ENCODE measurements at regions not wholly inside any gene's neighbourhood (a gene's known extent, or its start where the extent isn't known, plus 50 kb on each side); places are given as distances from the start of the nearest gene placed in this dataset.

DNA sequence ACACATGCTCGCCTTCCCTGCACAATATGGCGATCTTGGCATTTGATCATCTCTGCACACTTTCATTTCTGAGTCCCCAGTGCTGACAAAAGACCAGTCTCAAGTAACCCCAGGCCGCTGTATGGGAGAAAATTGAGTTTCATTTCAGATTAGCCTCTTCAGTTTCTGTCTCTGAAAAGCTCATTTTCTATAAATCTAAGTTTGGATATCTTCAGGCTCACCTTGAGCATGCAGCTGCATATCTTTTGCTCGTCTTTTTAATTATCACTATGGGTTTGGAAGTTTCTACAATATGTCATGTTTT, 169.1 kb upstream of the MAST4 start:
- Histone ChIP-seq H3K79me2 (ENCODE audit: insufficient read depth, low read length) (no peaks in the 10 kb centered on the region), H3K36me3 (replicated peaks in 1 of 2; ENCODE audit: control insufficient read depth in 1 of 2, insufficient read depth in 2 of 2, low read length in 2 of 2) (no peaks in the 10 kb centered on the region), H3K4me2 (ENCODE audit: low read depth, low read length) (no peak overlapping the region), H3K4me3 (replicated peaks in 1 of 3; ENCODE audit: insufficient read depth in 1 of 3, low read depth in 2 of 3, low read length in 3 of 3) (no peak overlapping the region), H4K20me1 (ENCODE audit: insufficient read depth, low read length) (no peaks in the 10 kb centered on the region), H2AFZ (ENCODE audit: low read length) (no peak overlapping the region), H3K27ac (ENCODE audit: extremely low read length, insufficient read depth, low read length) (no peak overlapping the region), H3K9ac (ENCODE audit: insufficient read depth, low read depth, low read length) (no peak overlapping the region), H3K4me1 (ENCODE audit: insufficient read depth, low read length) (no peaks in the 10 kb centered on the region), H3K9me3 (ENCODE audit: low read length) (peaks cover 5% of the 10 kb centered on the region; the same call in 1 of the 2 replicates), H3K27me3 (ENCODE audit: control insufficient read depth in 1 of 2, insufficient read depth in 2 of 2, low read length in 2 of 2) (no peaks in the 10 kb centered on the region)
- intact Hi-C loops (cut with micrococcal nuclease; ENCODE audit: unreplicated experiment) (no loop called here), in situ Hi-C loops (cut with HindIII; ENCODE audit: extremely low pct_ligation_motif_present, low pct_unique_long_range_greater_than_20kb) (no loop called here)
- ATAC-seq: no peak
- TF ChIP-seq ZNF644 (CRISPR knock-in tag; IDR thresholded peaks at IDR 0.05; ENCODE audit: low read depth) (no peak), FOXC1 (CRISPR knock-in tag; IDR thresholded peaks at IDR 0.05; ENCODE audit: borderline replicate concordance) (no peak), PHF20 (CRISPR knock-in tag; IDR thresholded peaks at IDR 0.05) (no peak), BCL6 (CRISPR knock-in tag; IDR thresholded peaks at IDR 0.05) (no peak), HES4 (CRISPR knock-in tag; IDR thresholded peaks at IDR 0.05; ENCODE audit: borderline replicate concordance) (no peak), HOXA9 (CRISPR knock-in tag; IDR thresholded peaks at IDR 0.05; ENCODE audit: borderline replicate concordance) (no peak), ATM (IDR thresholded peaks at IDR 0.05; ENCODE audit: borderline replicate concordance) (no peak), NFYC (CRISPR knock-in tag; IDR thresholded peaks at IDR 0.05) (no peak), MED1 (CRISPR knock-in tag; IDR thresholded peaks at IDR 0.05) (no peak)
- TF ChIP-seq, protein P1, sequence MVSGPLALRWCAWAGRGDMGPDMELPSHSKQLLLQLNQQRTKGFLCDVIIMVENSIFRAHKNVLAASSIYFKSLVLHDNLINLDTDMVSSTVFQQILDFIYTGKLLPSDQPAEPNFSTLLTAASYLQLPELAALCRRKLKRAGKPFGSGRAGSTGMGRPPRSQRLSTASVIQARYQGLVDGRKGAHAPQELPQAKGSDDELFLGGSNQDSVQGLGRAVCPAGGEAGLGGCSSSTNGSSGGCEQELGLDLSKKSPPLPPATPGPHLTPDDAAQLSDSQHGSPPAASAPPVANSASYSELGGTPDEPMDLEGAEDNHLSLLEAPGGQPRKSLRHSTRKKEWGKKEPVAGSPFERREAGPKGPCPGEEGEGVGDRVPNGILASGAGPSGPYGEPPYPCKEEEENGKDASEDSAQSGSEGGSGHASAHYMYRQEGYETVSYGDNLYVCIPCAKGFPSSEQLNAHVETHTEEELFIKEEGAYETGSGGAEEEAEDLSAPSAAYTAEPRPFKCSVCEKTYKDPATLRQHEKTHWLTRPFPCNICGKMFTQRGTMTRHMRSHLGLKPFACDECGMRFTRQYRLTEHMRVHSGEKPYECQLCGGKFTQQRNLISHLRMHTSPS (CRISPR knock-in tag; IDR thresholded peaks at IDR 0.05; ENCODE audit: low read depth): no peak
- TF ChIP-seq, protein P2, sequence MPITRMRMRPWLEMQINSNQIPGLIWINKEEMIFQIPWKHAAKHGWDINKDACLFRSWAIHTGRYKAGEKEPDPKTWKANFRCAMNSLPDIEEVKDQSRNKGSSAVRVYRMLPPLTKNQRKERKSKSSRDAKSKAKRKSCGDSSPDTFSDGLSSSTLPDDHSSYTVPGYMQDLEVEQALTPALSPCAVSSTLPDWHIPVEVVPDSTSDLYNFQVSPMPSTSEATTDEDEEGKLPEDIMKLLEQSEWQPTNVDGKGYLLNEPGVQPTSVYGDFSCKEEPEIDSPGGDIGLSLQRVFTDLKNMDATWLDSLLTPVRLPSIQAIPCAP (CRISPR knock-in tag; IDR thresholded peaks at IDR 0.05; ENCODE audit: low read depth): no peak
- TF ChIP-seq, protein P3, sequence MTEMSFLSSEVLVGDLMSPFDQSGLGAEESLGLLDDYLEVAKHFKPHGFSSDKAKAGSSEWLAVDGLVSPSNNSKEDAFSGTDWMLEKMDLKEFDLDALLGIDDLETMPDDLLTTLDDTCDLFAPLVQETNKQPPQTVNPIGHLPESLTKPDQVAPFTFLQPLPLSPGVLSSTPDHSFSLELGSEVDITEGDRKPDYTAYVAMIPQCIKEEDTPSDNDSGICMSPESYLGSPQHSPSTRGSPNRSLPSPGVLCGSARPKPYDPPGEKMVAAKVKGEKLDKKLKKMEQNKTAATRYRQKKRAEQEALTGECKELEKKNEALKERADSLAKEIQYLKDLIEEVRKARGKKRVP (CRISPR knock-in tag; IDR thresholded peaks at IDR 0.05): no peak
- FAIRE-seq: no peak
- ChIA-PET POLR2A (no interaction called here), CTCF (ENCODE audit: low intra/inter-chr PET ratio, low total read pairs) (no interaction called here)
- BruUV-seq (replicated peaks): no TSS peak
- no peak for DNase-seq (ENCODE audit: low spot score)
- 3% methylated on average over 4 of the region's 4 CpGs for WGBS (ENCODE audit: low lambda C conversion rate)
